Common myeloid progenitor, CD34-positive (primary cell): ENCODE measurements at regions not wholly inside any gene's neighbourhood (a gene's known extent, or its start where the extent isn't known, plus 50 kb on each side); places are given as distances from the start of the nearest gene placed in this dataset.

Experiments used
- CTCF ChIA-PET: fragments of 350-600 bp; sonication (Branson Sonifier 250); formaldehyde crosslinking; loops from one replicate; lab custom pipeline; 2021; ENCODE audit warnings: antibody characterized with exemption; lab: Charles Lee
- POLR2A ChIA-PET: fragments of 350-600 bp; sonication (Branson Sonifier 250); formaldehyde crosslinking; loops from one replicate; lab custom pipeline; 2021; ENCODE audit warnings: antibody characterized with exemption; lab: Charles Lee
- DNase-seq, 3 donors: peaks; one replicate each; pipeline versions ENCODE4 v3.0.0 to v3.0.0-alpha.2; 2013
- H3K27ac ChIP-seq, 2 experiments: 1 replicate in 1 of 2; 2 replicates in 1 of 2; pipeline ENCODE4 v1.7.0; 2013; ENCODE audit warnings: inconsistent platforms in 2 of 2, low read length in 2 of 2, mild to moderate bottlenecking in 2 of 2, low read depth in 1 of 2, moderate library complexity in 1 of 2; ENCODE audit not compliant: severe bottlenecking in 2 of 2, insufficient read depth in 1 of 2, poor library complexity in 1 of 2
- H3K27me3 ChIP-seq, 5 experiments: replicated peaks in 2 of 5; 1 replicate in 3 of 5; 2 replicates in 2 of 5; pipeline versions ENCODE4 v1.6.1 to v1.7.0; 2013; ENCODE audit warnings: low read length in 4 of 5, mild to moderate bottlenecking in 2 of 5, moderate library complexity in 2 of 5, inconsistent platforms in 1 of 5; ENCODE audit not compliant: insufficient read depth in 5 of 5, control insufficient read depth in 4 of 5
- H3K36me3 ChIP-seq, 4 experiments: 1 replicate in 2 of 4; 2 replicates in 2 of 4; pipeline versions ENCODE4 v1.6.1 to v1.7.0; 2013; ENCODE audit warnings: low read length in 3 of 4, control low read depth in 1 of 4, mild to moderate bottlenecking in 1 of 4; ENCODE audit not compliant: control insufficient read depth in 4 of 4, insufficient read depth in 4 of 4
- H3K4me1 ChIP-seq, 4 experiments: 1 replicate in 3 of 4; 2 replicates in 1 of 4; pipeline versions ENCODE4 v1.6.1 to v1.7.1; 2013; ENCODE audit warnings: low read length in 3 of 4, mild to moderate bottlenecking in 3 of 4, control low read depth in 1 of 4, inconsistent platforms in 1 of 4, moderate library complexity in 1 of 4; ENCODE audit not compliant: control insufficient read depth in 4 of 4, insufficient read depth in 4 of 4; ENCODE audit errors: control extremely low read depth in 1 of 4
- H3K4me3 ChIP-seq, 7 experiments: 1 replicate in 4 of 7; 2 replicates in 3 of 7; pipeline versions ENCODE4 v1.5.1 to v1.7.0; 2013; ENCODE audit warnings: mild to moderate bottlenecking in 7 of 7, low read length in 6 of 7, moderate library complexity in 6 of 7, inconsistent platforms in 2 of 7, low read depth in 2 of 7, control low read depth in 1 of 7; ENCODE audit not compliant: insufficient read depth in 4 of 7, control insufficient read depth in 1 of 7; ENCODE audit errors: extremely low read depth in 1 of 7
- H3K9me3 ChIP-seq, 5 experiments: 1 replicate in 4 of 5; 2 replicates in 1 of 5; pipeline versions ENCODE4 v1.6.1 to v1.7.1; 2013; ENCODE audit warnings: low read length in 4 of 5, mild to moderate bottlenecking in 2 of 5, inconsistent platforms in 1 of 5, low read depth in 1 of 5, moderate library complexity in 1 of 5; ENCODE audit not compliant: control insufficient read depth in 4 of 5, insufficient read depth in 2 of 5; ENCODE audit errors: control extremely low read depth in 1 of 5
- WGBS: methylation state at CpG from one replicate; pipeline ENCODE4 v1.1.5; 2013; ENCODE audit not compliant: insufficient coverage; 5-methylcytosine and 5-hydroxymethylcytosine counted together

GRCh38 chr2:71277536-71278103 is 50.7 kb upstream of the PAIP2B start:
- WGBS: under 1% methylated on average over 15 of the region's 18 CpGs
- Histone ChIP-seq H3K27me3 (peaks cover 0 to 3% (median 0%) of the 10 kb centered on the region in 5 experiments), H3K9me3 (peaks cover 0 to under 1% (median 0%) of the 10 kb centered on the region in 5 experiments), H3K4me1 (peaks cover 4 to 26% (median 16%) of the 10 kb centered on the region in 4 experiments), H3K27ac (no peak overlapping the region), H3K4me3 (peak overlapping the region; percentile 30 to 88 (median 74)), H3K36me3 (no peaks in the 10 kb centered on the region)
- DNase-seq: peak; percentile 67 to 85 (median 80)
- CTCF ChIA-PET: interaction anchor here (1.0 to 1.7 kb wide), 9 partner anchors 9 to 233 kb away, joined by 3 to 5 read pairs (median 3); partner anchors contain the start of gene PAIP2B
- POLR2A ChIA-PET: no interaction called here

DNA sequence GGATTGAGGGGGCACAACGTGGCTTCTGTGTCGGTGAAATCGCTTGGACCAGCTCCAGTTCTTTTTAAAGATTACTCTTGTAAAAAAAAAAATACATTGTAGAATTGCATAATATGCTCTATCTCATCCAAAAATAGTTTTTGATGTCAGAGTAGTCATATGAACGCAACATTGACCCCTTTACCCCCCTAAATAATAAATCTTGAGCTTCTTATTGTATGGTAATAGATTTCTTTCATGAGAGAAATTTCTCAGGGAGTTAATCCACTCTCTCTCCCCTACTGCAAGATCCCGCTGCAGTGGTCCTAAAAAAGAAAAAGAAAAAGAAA is 50.2 kb upstream of the PAIP2B start:
- WGBS: no CpG with 5 or more reads among the region's 5 CpGs
- Histone ChIP-seq H3K36me3 (no peaks in the 10 kb centered on the region), H3K4me3 (peak overlapping the region; percentile 65 to 88 (median 74)), H3K27ac (no peak overlapping the region), H3K27me3 (peaks cover 0 to 3% (median 0%) of the 10 kb centered on the region in 5 experiments), H3K9me3 (peaks cover 0 to 2% (median 0%) of the 10 kb centered on the region in 5 experiments), H3K4me1 (peaks cover 4 to 26% (median 16%) of the 10 kb centered on the region in 4 experiments)
- peak in 2 of 3 donors; percentile 41 to 52 for DNase-seq
- ChIA-PET CTCF (interaction anchor here (1.0 to 1.7 kb wide), 10 partner anchors 9 to 233 kb away, joined by 3 to 5 read pairs (median 3); partner anchors contain the start of gene PAIP2B), POLR2A (no interaction called here)

DNA sequence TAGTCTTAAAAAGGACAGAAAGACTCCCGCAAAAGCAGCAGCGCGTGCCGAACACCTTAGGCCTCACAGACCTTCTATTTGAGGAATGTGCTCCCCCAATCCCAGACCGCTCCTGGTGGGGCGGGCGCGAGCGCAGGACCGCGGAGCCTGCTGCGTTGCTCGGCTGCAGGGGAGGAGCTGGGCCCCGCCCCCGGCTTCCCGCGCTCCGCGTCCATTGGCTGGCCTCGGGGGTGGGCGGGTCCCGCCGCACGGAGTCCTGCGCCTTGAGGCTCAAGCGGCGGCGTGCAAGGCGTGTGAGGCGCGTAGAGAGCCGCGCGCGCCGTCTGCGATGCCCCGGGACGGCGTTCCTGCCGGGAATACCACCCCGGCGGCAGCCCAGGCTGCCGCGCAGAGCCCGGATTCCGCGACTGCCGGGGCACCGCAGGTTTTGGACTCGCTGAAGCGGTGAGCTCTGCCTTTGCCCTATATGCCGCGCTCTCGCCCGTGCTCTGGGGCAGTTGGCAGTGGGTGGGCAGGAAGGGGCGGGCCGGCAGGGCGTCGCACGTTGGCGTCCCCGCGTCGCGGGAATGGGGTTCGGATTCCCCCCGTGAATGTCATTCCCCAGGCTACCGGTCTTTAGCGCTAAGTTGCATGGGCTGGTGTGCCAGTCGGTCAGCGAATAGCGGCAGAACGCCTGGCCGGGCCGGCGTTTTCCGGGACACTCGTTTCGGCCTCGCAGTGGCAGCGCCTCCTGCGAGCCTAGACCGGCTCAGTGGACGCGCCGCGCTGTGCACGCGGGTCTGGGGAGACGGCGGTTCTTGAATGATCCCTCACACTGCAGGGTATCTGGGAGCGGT is 49.6 kb upstream of the PAIP2B start:
- CTCF ChIA-PET: interaction anchor here (1.0 to 1.7 kb wide), 9 partner anchors 10 to 234 kb away, joined by 3 to 5 read pairs (median 3); partner anchors contain the start of gene PAIP2B
- Histone ChIP-seq H3K4me3 (peak overlapping the region; percentile 65 to 88 (median 74)), H3K4me1 (peaks cover 4 to 26% (median 16%) of the 10 kb centered on the region in 4 experiments), H3K9me3 (peaks cover 0 to 2% (median 0%) of the 10 kb centered on the region in 5 experiments), H3K27ac (no peak overlapping the region), H3K27me3 (peaks cover 0 to 3% (median 0%) of the 10 kb centered on the region in 5 experiments), H3K36me3 (no peaks in the 10 kb centered on the region)
- peak; percentile 81 to 88 (median 85) for DNase-seq
- WGBS: under 1% methylated on average over 73 of the region's 93 CpGs
- POLR2A ChIA-PET: interaction anchor here (0.8 kb wide), 1 partner anchor 55 kb away, joined by 3 read pairs; the partner anchor contains the start of gene ZNF638
